Thymus (tissue), 11 donors: ENCODE measurements at regions not wholly inside any gene's neighbourhood (a gene's known extent, or its start where the extent isn't known, plus 50 kb on each side); places are given as distances from the start of the nearest gene placed in this dataset.
"Not testable (repeated sequence)": the region's sequence is repeated elsewhere in the genome, so short reads cannot be mapped to it uniquely, and the experiment has no call there.

Experiments used
- DNase-seq, 9 donors: peaks; one replicate each; pipeline ENCODE4 v3.0.0-alpha.2; 2013; ENCODE audit warnings: low spot score in 9 of 9, low read depth in 6 of 9, missing footprints in 1 of 9
- H3K27ac ChIP-seq, 2 donors: one replicate each; pipeline ENCODE4 v1.5.1; 2013; ENCODE audit warnings: control low read depth in 1 of 2, low read depth in 1 of 2, low read length in 1 of 2, mild to moderate bottlenecking in 1 of 2, moderate library complexity in 1 of 2
- H3K27me3 ChIP-seq, 2 donors: one replicate each; pipeline ENCODE4 v1.5.1; 2013; ENCODE audit warnings: low read length in 1 of 2; ENCODE audit not compliant: control insufficient read depth in 2 of 2, insufficient read depth in 1 of 2
- H3K36me3 ChIP-seq, 2 donors: one replicate each; pipeline ENCODE4 v1.5.1; 2013; ENCODE audit warnings: low read length in 1 of 2, mild to moderate bottlenecking in 1 of 2, moderate library complexity in 1 of 2; ENCODE audit not compliant: control insufficient read depth in 2 of 2, insufficient read depth in 2 of 2
- H3K4me1 ChIP-seq, 2 donors: one replicate each; pipeline ENCODE4 v1.5.1; 2013; ENCODE audit warnings: low read length in 2 of 2; ENCODE audit not compliant: control insufficient read depth in 2 of 2, insufficient read depth in 2 of 2
- H3K4me3 ChIP-seq, 2 donors: one replicate each; pipeline ENCODE4 v1.5.1; 2013; ENCODE audit warnings: low read length in 2 of 2, control low read depth in 1 of 2, mild to moderate bottlenecking in 1 of 2
- H3K9me3 ChIP-seq, 2 donors: one replicate each; pipeline ENCODE4 v1.5.1; 2013; ENCODE audit warnings: low read length in 1 of 2, mild to moderate bottlenecking in 1 of 2; ENCODE audit not compliant: control insufficient read depth in 2 of 2, insufficient read depth in 1 of 2
- WGBS: extraction: QIAGEN DNeasy Blood & Tissue Kit; methylation state at CpG from one replicate; pipeline ENCODE4 v1.1.7; 2013; 5-methylcytosine and 5-hydroxymethylcytosine counted together
- donor health status: healthy.

GRCh38 chr21:27517177-27517576 lies 550.3 kb upstream of the ADAMTS5 start:
- 68% methylated on average over 2 of the region's 2 CpGs for WGBS
- not testable (repeated sequence) for H3K4me1 ChIP-seq, DNase-seq, H3K27me3 ChIP-seq, H3K36me3 ChIP-seq, H3K9me3 ChIP-seq, H3K4me3 ChIP-seq, H3K27ac ChIP-seq

GRCh38 chr21:27515676-27516075 lies 548.8 kb upstream of the ADAMTS5 start:
- H3K27me3 ChIP-seq: no peaks in the 10 kb centered on the region
- no peaks in the 10 kb centered on the region for H3K36me3 ChIP-seq
- H3K4me3 ChIP-seq: no peak overlapping the region
- no peaks in the 10 kb centered on the region for H3K4me1 ChIP-seq
- DNase-seq: no peak
- H3K27ac ChIP-seq: no peak overlapping the region
- H3K9me3 ChIP-seq: peaks cover 0 to 3% of the 10 kb centered on the region in 2 donors

- Histone ChIP-seq H3K27ac (no peak overlapping the region), H3K4me1 (no peaks in the 10 kb centered on the region), H3K36me3 (no peaks in the 10 kb centered on the region), H3K4me3 (no peak overlapping the region), H3K27me3 (no peaks in the 10 kb centered on the region), H3K9me3 (peaks cover 0 to 3% of the 10 kb centered on the region in 2 donors)
- 95% methylated on average over 4 of the region's 4 CpGs for WGBS
- DNase-seq: no peak
Measured at GRCh38 chr21:27513825-27514224, 546.9 kb upstream of the ADAMTS5 start.

GRCh38 chr21:27513016-27513415 lies 546.1 kb upstream of the ADAMTS5 start:
- no peak for DNase-seq
- Histone ChIP-seq H3K27me3 (no peaks in the 10 kb centered on the region), H3K9me3 (peaks cover 0 to 3% of the 10 kb centered on the region in 2 donors), H3K36me3 (no peaks in the 10 kb centered on the region), H3K4me3 (no peak overlapping the region), H3K27ac (no peak overlapping the region), H3K4me1 (no peaks in the 10 kb centered on the region)
- 79% methylated on average over 1 of the region's 1 CpG for WGBS

- no peak overlapping the region for H3K4me3 ChIP-seq
- no peaks in the 10 kb centered on the region for H3K27me3 ChIP-seq
- H3K9me3 ChIP-seq: no peaks in the 10 kb centered on the region
- no peak for DNase-seq
- no peaks in the 10 kb centered on the region for H3K36me3 ChIP-seq
- H3K4me1 ChIP-seq: no peaks in the 10 kb centered on the region
- no peak overlapping the region for H3K27ac ChIP-seq
Measured at GRCh38 chr21:27511233-27511632, 544.3 kb upstream of the ADAMTS5 start.

GRCh38 chr21:27507695-27508094 lies 540.8 kb upstream of the ADAMTS5 start:
- no peaks in the 10 kb centered on the region for H3K36me3 ChIP-seq
- DNase-seq: no peak
- no peaks in the 10 kb centered on the region for H3K27me3 ChIP-seq
- H3K4me3 ChIP-seq: no peak overlapping the region
- H3K27ac ChIP-seq: no peak overlapping the region
- H3K9me3 ChIP-seq: no peaks in the 10 kb centered on the region
- 91% methylated on average over 4 of the region's 4 CpGs for WGBS
- no peaks in the 10 kb centered on the region for H3K4me1 ChIP-seq

GRCh38 chr21:27505516-27505915 lies 538.6 kb upstream of the ADAMTS5 start:
- Histone ChIP-seq H3K4me3 (no peak overlapping the region), H3K9me3 (no peaks in the 10 kb centered on the region), H3K27me3 (no peaks in the 10 kb centered on the region), H3K27ac (no peak overlapping the region), H3K4me1 (no peaks in the 10 kb centered on the region), H3K36me3 (no peaks in the 10 kb centered on the region)
- DNase-seq: no peak
- 84% methylated on average over 1 of the region's 1 CpG for WGBS

GRCh38 chr21:27502801-27503200 lies 535.9 kb upstream of the ADAMTS5 start:
- Histone ChIP-seq H3K36me3 (no peaks in the 10 kb centered on the region), H3K27ac (no peak overlapping the region), H3K27me3 (no peaks in the 10 kb centered on the region), H3K4me3 (no peak overlapping the region), H3K9me3 (no peaks in the 10 kb centered on the region), H3K4me1 (no peaks in the 10 kb centered on the region)
- no peak for DNase-seq
- WGBS: 87% methylated on average over 3 of the region's 3 CpGs

- Histone ChIP-seq H3K27me3 (no peaks in the 10 kb centered on the region), H3K4me3 (no peak overlapping the region), H3K4me1 (no peaks in the 10 kb centered on the region), H3K27ac (no peak overlapping the region), H3K9me3 (no peaks in the 10 kb centered on the region), H3K36me3 (no peaks in the 10 kb centered on the region)
- no peak for DNase-seq
- WGBS: 18% methylated on average over 3 of the region's 3 CpGs
Measured at GRCh38 chr21:27498025-27498424, 531.1 kb upstream of the ADAMTS5 start.

GRCh38 chr21:27495836-27496235 lies 528.9 kb upstream of the ADAMTS5 start:
- Histone ChIP-seq H3K27me3 (no peaks in the 10 kb centered on the region), H3K4me1 (no peaks in the 10 kb centered on the region), H3K9me3 (no peaks in the 10 kb centered on the region), H3K36me3 (no peaks in the 10 kb centered on the region), H3K27ac (no peak overlapping the region), H3K4me3 (no peak overlapping the region)
- 92% methylated on average over 1 of the region's 1 CpG for WGBS
- DNase-seq: no peak
